SU-DHL-6 (cell line): ENCODE measurements at regions not wholly inside any gene's neighbourhood (a gene's known extent, or its start where the extent isn't known, plus 50 kb on each side); places are given as distances from the start of the nearest gene placed in this dataset.

Source experiments
- H2AFZ ChIP-seq: fragments of 200-600 bp; sonication (generic); 2 replicates; pipeline ENCODE4 v1.6.1; 2014; ENCODE audit warnings: low read depth, mild to moderate bottlenecking, moderate library complexity, mixed read lengths, antibody characterized with exemption, low read length; ENCODE audit not compliant: severe bottlenecking
- H3F3A ChIP-seq: fragments of 200-600 bp; shearing (Covaris generic); 2 replicates; pipeline ENCODE4 v1.6.0; 2016; ENCODE audit warnings: antibody characterized with exemption, mild to moderate bottlenecking; ENCODE audit not compliant: insufficient read depth
- H3K27ac ChIP-seq: fragments of 200-600 bp; sonication (generic); 2 replicates; pipeline ENCODE4 v1.5.1; 2016; ENCODE audit warnings: low read depth, mild to moderate bottlenecking, low read length, moderate library complexity, mixed read lengths
- H3K27me3 ChIP-seq: fragments of 200-600 bp; sonication (generic), shearing (Covaris generic); 2 replicates; pipeline ENCODE4 v1.6.0; 2014; ENCODE audit warnings: mild to moderate bottlenecking, low read length
- H3K36me3 ChIP-seq: fragments of 200-600 bp; sonication (generic); 2 replicates; pipeline ENCODE4 v1.6.1; 2014; ENCODE audit warnings: mild to moderate bottlenecking, low read length, mixed read lengths
- H3K4me2 ChIP-seq: fragments of 300-600, 200-600 bp; shearing (Covaris generic), sonication (generic); 2 replicates; pipeline ENCODE4 v1.6.0; 2014; ENCODE audit warnings: low read length, low read depth, mild to moderate bottlenecking; ENCODE audit not compliant: poor library complexity, severe bottlenecking
- H3K4me3 ChIP-seq: fragments of 200-600 bp; sonication (generic); 2 replicates; pipeline ENCODE4 v1.5.1; 2014; ENCODE audit warnings: antibody characterized with exemption, low read length, mild to moderate bottlenecking, mixed read lengths; ENCODE audit not compliant: insufficient read depth, poor library complexity, severe bottlenecking
- H3K79me2 ChIP-seq: fragments of 200-600 bp; sonication (generic); 2 replicates; pipeline ENCODE4 v1.6.1; 2014; ENCODE audit warnings: mild to moderate bottlenecking, low read length, moderate library complexity; ENCODE audit not compliant: insufficient read depth
- H3K9ac ChIP-seq: fragments of 200-600 bp; sonication (generic); 2 replicates; pipeline ENCODE4 v1.7.0; 2014; ENCODE audit warnings: mild to moderate bottlenecking, low read length
- H3K9me2 ChIP-seq: fragments of 200-600 bp; sonication (generic); replicated peaks from 2 replicates; pipeline ENCODE4 v1.6.1; 2014; ENCODE audit warnings: low read length; ENCODE audit not compliant: insufficient read depth
- H3K9me3 ChIP-seq: fragments of 200-600 bp; sonication (generic); 2 replicates; pipeline ENCODE4 v1.6.1; 2014; ENCODE audit warnings: low read length, mixed read lengths; ENCODE audit not compliant: insufficient read depth
- H4K20me1 ChIP-seq: fragments of 200-600 bp; sonication (generic); 2 replicates; pipeline ENCODE4 v1.6.1; 2014; ENCODE audit warnings: low read depth, mild to moderate bottlenecking, antibody characterized with exemption, low read length, moderate library complexity, mixed read lengths
- EZH2phosphoT487 ChIP-seq: fragments of 200-600 bp; sonication (generic), shearing (Covaris generic); conservative IDR thresholded peaks from 2 replicates; pipeline ENCODE4 v1.6.1; 2018; ENCODE audit warnings: mild to moderate bottlenecking, antibody characterized with exemption, low read length, moderate library complexity, mixed read lengths
- TF ChIP-seq, protein P1 (sequence below): fragments of 200-600 bp; sonication (generic); IDR thresholded peaks from one replicate; pipeline ENCODE4 v1.5.1; 2017; ENCODE audit warnings: antibody characterized with exemption, mild to moderate bottlenecking, low read length, moderate library complexity; ENCODE audit not compliant: insufficient read depth, poor library complexity, severe bottlenecking

DNA sequence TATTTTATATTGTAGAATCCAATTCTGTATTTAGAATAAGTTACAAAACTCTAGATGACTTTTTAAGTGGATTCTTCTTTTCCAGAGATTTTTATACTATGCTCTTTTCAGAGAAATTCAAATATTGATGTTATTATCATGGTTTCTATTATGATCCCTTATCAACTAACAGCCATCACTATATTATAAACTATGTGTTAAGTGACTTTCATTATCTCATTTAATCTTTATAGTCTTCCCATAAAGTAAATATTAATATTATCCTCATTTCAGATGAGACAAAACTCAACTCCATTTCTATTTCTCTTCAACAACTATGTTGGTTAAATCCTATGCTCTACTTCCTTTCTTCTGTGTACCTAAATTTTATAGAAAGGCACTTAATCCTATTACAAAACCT is 132.6 kb downstream of the ANKRD50 start:
- no peaks in the 10 kb centered on the region for H3K9me3 ChIP-seq
- H3K4me3 ChIP-seq: no peak overlapping the region
- H3K27me3 ChIP-seq: no peaks in the 10 kb centered on the region
- no peak overlapping the region for H3K4me2 ChIP-seq
- H3F3A ChIP-seq: no peaks in the 10 kb centered on the region
- H3K27ac ChIP-seq: no peak overlapping the region
- no peaks in the 10 kb centered on the region for H3K9me2 ChIP-seq
- TF ChIP-seq, protein P1, sequence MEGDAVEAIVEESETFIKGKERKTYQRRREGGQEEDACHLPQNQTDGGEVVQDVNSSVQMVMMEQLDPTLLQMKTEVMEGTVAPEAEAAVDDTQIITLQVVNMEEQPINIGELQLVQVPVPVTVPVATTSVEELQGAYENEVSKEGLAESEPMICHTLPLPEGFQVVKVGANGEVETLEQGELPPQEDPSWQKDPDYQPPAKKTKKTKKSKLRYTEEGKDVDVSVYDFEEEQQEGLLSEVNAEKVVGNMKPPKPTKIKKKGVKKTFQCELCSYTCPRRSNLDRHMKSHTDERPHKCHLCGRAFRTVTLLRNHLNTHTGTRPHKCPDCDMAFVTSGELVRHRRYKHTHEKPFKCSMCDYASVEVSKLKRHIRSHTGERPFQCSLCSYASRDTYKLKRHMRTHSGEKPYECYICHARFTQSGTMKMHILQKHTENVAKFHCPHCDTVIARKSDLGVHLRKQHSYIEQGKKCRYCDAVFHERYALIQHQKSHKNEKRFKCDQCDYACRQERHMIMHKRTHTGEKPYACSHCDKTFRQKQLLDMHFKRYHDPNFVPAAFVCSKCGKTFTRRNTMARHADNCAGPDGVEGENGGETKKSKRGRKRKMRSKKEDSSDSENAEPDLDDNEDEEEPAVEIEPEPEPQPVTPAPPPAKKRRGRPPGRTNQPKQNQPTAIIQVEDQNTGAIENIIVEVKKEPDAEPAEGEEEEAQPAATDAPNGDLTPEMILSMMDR: no peak
- no peak for TF ChIP-seq EZH2phosphoT487
- no peak overlapping the region for H2AFZ ChIP-seq
- H4K20me1 ChIP-seq: no peaks in the 10 kb centered on the region
- H3K9ac ChIP-seq: no peak overlapping the region
- no peaks in the 10 kb centered on the region for H3K36me3 ChIP-seq
- H3K79me2 ChIP-seq: no peaks in the 10 kb centered on the region

DNA sequence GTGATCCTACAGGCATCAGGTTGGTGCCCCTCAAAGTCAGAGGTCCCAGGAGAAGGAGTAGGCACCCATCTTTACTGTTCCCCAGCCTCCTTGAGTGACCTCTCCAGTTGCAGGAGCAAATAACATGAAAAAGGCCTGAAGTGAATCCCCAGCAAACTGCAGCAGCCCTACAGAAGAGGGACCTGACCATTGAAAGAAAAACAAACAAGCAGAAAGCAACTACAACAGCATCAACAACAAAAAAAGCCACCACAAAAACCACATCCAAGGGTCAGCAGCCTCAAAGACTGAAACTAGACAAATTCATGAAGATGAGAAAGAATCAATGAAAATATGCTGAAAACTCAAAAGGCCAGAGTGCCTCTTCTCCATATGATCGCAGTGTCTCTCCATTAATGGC is 128.7 kb downstream of the ANKRD50 start:
- no peaks in the 10 kb centered on the region for H3K9me3 ChIP-seq
- TF ChIP-seq, protein P1: no peak
- no peak for TF ChIP-seq EZH2phosphoT487
- no peak overlapping the region for H3K27ac ChIP-seq

DNA sequence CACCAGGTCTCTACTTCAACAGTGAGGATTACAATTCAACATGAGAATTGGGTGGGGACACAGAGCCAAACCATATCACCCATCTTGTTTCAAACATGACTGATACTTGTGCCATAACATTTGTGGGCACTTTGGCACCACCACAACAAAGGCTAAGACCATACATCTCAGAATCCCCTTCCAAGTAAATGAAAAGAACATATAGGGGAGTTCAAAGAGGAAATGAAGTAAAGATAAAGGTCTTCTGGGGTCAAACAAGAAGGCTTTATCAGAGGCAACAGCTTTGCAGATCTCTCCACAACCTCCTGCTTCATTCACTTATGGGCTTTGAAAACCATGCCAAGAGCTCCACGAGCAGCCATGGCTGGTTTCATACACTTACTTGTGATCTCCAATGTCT is 122.7 kb downstream of the ANKRD50 start:
- no peaks in the 10 kb centered on the region for H3K79me2 ChIP-seq
- H3K4me3 ChIP-seq: no peak overlapping the region
- no peaks in the 10 kb centered on the region for H3K27me3 ChIP-seq
- no peak overlapping the region for H3K27ac ChIP-seq
- no peaks in the 10 kb centered on the region for H4K20me1 ChIP-seq
- H3K4me2 ChIP-seq: no peak overlapping the region
- TF ChIP-seq, protein P1: no peak
- no peak for TF ChIP-seq EZH2phosphoT487
- H3K9ac ChIP-seq: no peak overlapping the region
- H3K9me2 ChIP-seq: no peaks in the 10 kb centered on the region
- no peaks in the 10 kb centered on the region for H3K9me3 ChIP-seq
- no peaks in the 10 kb centered on the region for H3F3A ChIP-seq
- no peak overlapping the region for H2AFZ ChIP-seq
- H3K36me3 ChIP-seq: no peaks in the 10 kb centered on the region

More for the DNA sequence above, 128.7 kb downstream of the ANKRD50 start:
- H3K4me3 ChIP-seq: no peak overlapping the region
- H3K27me3 ChIP-seq: no peaks in the 10 kb centered on the region
- H3F3A ChIP-seq: no peaks in the 10 kb centered on the region
- no peaks in the 10 kb centered on the region for H3K79me2 ChIP-seq
- H3K36me3 ChIP-seq: no peaks in the 10 kb centered on the region
- H4K20me1 ChIP-seq: no peaks in the 10 kb centered on the region
- no peaks in the 10 kb centered on the region for H3K9me2 ChIP-seq
- no peak overlapping the region for H2AFZ ChIP-seq
- H3K4me2 ChIP-seq: no peak overlapping the region
- H3K9ac ChIP-seq: no peak overlapping the region
